HL-60 (cell line): ENCODE measurements at regions not wholly inside any gene's neighbourhood (a gene's known extent, or its start where the extent isn't known, plus 50 kb on each side); places are given as distances from the start of the nearest gene placed in this dataset.

Experiments used
- CTCF ChIP-seq: IDR thresholded peaks from one replicate; pipeline ENCODE4 v1.5.1; 2011; ENCODE audit warnings: low read length, control low read depth, inconsistent platforms; ENCODE audit not compliant: insufficient read depth
- REST ChIP-seq: IDR thresholded peaks from 2 replicates; pipeline ENCODE4 v1.6.1; 2012; ENCODE audit warnings: low read depth; ENCODE audit not compliant: insufficient replicate concordance
- SPI1 ChIP-seq: IDR thresholded peaks from 2 replicates; pipeline ENCODE4 v1.6.1; 2012; ENCODE audit warnings: low read depth, mild to moderate bottlenecking, borderline replicate concordance

GRCh38 chr5:8691221-8691620, 822.3 kb downstream of the MTRR start:
- TF ChIP-seq CTCF (no peak), SPI1 (no peak), REST (no peak)
